GM23248 (cell line): ENCODE measurements at regions not wholly inside any gene's neighbourhood (a gene's known extent, or its start where the extent isn't known, plus 50 kb on each side); places are given as distances from the start of the nearest gene placed in this dataset.

Experiments
- EZH2 ChIP-seq: fragments of 200-600 bp; sonication (generic); IDR thresholded peaks from 2 replicates; pipeline ENCODE4 v1.6.1; 2018; ENCODE audit warnings: antibody characterized with exemption, mild to moderate bottlenecking; ENCODE audit not compliant: insufficient read depth, poor library complexity, severe bottlenecking
- EZH2phosphoT487 ChIP-seq: fragments of 200-600 bp; sonication (generic); IDR thresholded peaks from 2 replicates; pipeline ENCODE4 v1.6.1; 2018; ENCODE audit warnings: antibody characterized with exemption, moderate library complexity, mild to moderate bottlenecking, low read depth; ENCODE audit not compliant: insufficient read depth

DNA sequence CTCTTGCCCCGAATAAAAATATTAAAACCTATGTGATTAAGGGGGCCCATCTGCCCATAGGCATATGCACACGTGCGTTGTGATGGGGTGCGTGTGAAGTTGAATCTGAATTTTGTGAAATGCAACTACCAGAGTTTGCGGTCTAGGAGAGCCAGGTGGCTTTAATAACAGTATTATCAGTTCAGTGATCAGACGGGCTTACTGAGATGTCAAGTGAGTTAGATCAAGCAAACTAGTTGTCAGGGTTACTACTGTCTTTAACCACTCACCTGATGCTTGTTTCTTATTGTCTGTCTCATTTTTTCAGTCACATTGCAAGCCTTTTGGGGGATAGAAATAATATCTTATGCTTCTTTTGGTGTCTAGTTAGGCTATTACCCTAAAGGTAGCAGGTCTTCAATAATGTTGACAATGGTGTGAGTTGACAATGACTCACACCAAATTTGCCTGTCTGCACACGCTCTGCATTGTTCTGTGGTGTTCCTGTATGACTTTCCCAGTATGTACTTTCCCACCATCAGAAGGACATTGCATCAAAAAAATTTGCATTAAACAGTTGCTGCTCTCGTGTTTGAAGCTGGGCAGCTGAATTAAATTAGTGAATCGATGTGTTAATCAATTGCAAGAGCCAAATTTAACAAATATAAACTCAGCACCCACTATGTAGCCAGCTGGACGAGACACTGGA lies 103.1 kb upstream of the NAA20 start:
- TF ChIP-seq EZH2 (no peak), EZH2phosphoT487 (no peak)
